GM23338 (cell line): ENCODE measurements at regions not wholly inside any gene's neighbourhood (a gene's known extent, or its start where the extent isn't known, plus 50 kb on each side); places are given as distances from the start of the nearest gene placed in this dataset.

ENCODE experiments used
- CREB1 ChIP-seq: fragments of 250-450 bp; sonication (Bioruptor Pico); IDR thresholded peaks from 2 replicates; pipeline ENCODE4 v1.5.0; 2020; ENCODE audit warnings: low read depth, mild to moderate bottlenecking, moderate library complexity
- CTCF ChIP-seq, 2 experiments: fragments of 200-600 bp in 1 of 2; sonication (generic) in 1 of 2; conservative IDR thresholded peaks; 2 replicates each; pipeline versions ENCODE4 v1.5.1 to v1.6.1; 2016 to 2017; ENCODE audit warnings: antibody characterized with exemption in 2 of 2, low read depth in 2 of 2, mild to moderate bottlenecking in 2 of 2, moderate library complexity in 1 of 2
- EZH2 ChIP-seq: fragments of 200-600 bp; sonication (generic); IDR thresholded peaks from one replicate; pipeline ENCODE4 v1.8.0; 2017; ENCODE audit warnings: antibody characterized with exemption, mild to moderate bottlenecking, low read depth; ENCODE audit not compliant: unreplicated experiment
- POLR2AphosphoS5 ChIP-seq: IDR thresholded peaks from 2 replicates; pipeline ENCODE4 v1.6.1; 2016; ENCODE audit warnings: antibody characterized with exemption, low read depth
- REST ChIP-seq: IDR thresholded peaks from one replicate; pipeline ENCODE4 v1.6.1; 2018; ENCODE audit warnings: antibody characterized with exemption; ENCODE audit not compliant: unreplicated experiment

DNA sequence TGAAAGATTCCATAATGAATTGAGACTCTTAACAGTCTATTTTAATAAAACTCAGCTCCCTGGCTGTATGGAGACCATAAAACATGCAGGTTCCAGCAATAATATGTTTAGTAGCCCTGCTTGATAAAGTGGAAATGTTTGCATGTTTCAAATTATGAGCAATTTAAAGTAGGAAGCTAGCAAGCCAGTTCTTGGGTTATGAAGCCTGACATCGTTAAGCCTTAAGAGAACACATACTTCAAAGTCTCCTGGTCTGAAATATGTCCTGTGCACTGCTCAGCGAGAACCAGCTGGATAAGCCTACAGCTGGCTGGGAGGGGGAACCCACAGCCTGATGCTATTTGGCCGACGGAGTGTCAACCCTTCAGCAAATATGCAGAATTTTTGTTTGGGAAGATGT, 140.3 kb downstream of the SALL1 start:
- TF ChIP-seq CTCF (conservative IDR thresholded peaks at IDR 0.05; ENCODE audit: low read depth in 2 of 2): no peak
- TF ChIP-seq EZH2: no peak
- TF ChIP-seq POLR2AphosphoS5: no peak
- TF ChIP-seq REST: no peak
- TF ChIP-seq CREB1 (CRISPR knock-in tag): no peak
